ENCODE measurements at regions not wholly inside any gene's neighbourhood (a gene's known extent, or its start where the extent isn't known, plus 50 kb on each side); places are given as distances from the start of the nearest gene placed in this dataset.
A peak's percentile ranks its signal among the peaks of the same experiment; 100 is the strongest.
"Not testable (repeated sequence)": the region's sequence is repeated elsewhere in the genome, so short reads cannot be mapped to it uniquely, and the experiment has no call there.

DNA sequence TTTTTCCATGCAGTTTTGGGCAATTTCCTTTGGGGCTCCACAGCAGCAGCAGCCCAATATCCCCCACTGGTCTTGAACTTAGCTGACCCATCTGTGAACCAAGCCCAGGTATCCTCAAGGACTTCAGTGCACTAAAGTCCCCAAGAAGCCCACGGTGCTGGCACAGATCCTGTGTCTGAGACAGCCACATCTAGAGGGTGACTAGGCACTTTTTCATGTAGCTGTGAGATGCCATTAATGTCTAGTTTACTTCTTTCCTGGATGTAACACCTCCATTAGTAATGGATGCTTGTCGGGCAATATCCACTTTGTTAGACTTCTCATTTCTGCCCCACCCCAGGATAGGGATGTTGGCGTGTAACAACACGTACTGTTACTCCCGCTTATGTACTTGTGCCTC lies 117.9 kb downstream of the GPCPD1 start:
- DNase-seq, result no peak

DNA sequence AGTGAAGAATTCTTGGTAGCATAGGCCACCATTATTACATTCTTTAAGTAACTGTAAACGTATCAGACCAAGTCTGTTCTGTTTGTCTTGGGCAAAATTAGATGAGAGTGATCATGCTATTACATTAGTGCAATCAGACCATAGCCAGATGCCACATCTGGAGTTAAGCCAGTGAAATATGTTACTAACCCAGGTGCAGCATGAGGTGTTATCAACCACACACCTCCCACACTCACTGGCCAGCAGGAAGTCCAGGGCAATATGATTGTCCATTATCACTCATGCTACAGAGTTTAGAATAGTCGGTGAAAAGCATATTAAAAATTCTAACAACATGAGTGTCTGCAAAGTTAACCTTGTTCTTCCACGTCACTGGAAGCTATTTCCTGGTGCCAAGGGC lies 119.4 kb downstream of the GPCPD1 start:
- DNase-seq, result peak; percentile 9

DNA sequence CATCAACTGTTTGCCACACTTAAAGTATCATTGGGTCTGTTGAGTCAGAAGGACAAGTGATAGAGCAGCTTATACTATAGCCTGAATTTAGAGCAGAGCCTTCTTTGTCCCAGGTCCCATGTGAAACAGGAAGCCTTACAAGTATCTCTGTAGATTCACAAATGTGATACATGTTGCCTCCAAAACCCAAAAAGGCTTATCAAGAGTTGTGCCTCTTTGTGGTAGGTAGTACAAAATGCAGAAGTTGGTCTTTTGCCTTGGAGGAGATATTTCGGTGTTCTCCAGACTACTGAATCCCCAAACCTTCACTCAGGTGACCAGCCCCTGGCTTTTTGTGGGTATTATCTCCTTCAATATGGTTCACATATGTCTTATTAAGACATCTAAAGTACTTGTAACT lies 121.2 kb downstream of the GPCPD1 start:
- no peak for DNase-seq

DNA sequence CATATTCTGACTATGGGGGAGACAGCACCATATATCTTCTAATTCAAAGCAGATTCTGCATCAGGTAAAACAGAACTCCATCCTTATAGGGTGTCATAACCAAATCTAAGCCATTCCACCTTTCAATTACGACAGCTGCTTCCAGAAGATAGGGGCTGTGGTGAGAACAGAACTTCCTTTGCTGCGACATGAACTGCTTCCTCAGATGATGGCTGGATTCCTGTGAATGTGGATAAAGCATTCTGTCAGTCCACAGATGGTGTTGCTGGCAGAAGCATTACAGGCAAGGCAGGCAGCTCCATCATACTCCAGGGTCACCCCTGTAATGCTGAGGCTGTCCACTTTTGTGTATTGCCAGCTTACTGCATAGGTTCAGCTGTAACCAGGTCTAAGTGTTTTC lies 122.0 kb downstream of the GPCPD1 start:
- no peak for DNase-seq

DNA sequence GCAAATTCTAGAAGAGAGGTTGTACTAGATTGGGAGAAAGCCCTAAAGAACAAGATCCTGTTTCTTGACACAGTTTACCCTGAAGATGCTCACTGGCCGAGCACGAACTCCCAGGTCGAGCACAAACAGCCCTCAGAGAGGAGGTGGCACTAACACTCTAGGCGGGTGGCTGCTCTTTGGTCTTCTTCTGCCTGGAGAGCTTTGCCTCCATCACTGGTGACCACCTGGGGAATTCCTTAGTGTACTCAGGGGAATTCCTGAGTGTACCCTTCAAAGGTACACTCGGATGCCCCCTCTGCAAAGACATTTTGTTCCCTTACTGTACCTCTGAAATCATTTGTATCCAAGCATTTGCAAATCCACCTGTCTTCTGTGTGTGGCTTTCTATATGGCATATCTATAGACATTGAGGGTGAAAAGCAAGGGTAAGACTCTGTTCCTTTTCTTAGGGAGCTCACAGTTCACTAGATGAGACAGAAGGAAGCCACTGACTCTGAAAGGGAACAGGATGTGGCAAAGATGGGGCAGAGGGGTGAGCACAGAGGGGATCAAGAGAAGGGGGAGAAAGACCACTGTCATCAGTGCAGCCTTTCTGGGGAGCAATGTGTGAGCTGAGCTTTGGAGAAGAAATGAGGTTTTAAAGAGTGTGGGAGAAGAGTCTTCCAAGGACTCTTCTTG lies 124.3 kb downstream of the GPCPD1 start:
- no peak for DNase-seq

DNA sequence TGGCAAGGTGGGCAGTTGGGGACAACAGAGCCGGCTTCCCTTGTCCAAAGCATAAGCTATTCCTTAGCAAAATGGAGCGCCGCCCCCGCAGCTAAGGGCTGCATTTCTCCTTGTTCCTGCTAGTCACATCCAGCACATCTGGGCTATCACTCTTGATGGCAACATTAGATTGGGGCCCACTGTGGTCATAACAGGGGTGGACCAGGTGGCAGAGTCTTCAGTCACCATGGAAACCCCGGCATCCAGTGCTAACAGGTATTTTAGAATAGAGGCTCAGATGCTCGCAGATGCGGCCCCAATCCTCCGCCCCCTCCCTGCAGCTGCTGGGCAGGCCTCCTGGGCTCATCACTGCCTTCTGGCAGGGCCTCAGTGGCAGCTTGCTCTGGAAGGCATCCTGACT lies 125.9 kb downstream of the GPCPD1 start:
- DNase-seq, result no peak

DNA sequence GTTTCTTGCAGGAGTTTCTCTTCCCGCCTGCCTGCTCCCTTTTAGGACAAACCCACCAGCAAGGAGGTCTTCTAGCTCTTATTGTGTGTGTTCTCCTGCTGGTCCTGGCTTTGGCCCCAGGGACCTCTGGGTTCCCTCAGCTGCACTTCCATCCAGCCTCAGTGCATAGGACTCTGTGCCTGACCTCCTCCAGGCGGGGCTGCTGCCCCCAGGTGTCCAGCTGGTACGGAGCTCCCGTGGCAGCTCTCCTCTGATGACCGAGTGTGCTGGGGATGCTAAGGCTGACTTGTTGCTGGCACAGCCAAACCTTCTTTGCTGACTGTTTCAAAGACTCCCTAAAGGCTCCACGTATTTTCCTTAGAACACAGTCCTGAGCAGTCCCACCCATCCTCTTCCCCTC lies 126.5 kb downstream of the GPCPD1 start:
- no peak for DNase-seq

DNA sequence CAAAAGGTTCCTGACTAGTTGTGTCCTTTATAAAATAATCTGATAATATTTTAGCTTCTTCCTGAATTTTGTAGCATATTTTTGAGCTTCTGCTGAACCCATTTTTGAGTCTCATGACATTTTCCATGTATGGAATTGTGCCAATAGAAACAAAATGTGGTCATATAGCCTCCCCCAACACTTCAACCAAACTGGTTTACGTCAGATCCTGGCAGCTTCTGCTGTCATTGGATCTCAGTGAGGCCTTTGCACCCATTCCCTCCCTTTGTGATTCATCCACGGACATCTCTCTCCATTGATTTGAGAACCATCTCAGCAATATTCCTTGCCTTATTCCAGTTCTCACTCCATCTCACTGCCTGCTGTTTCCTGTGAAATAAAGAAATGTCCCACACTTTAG lies 128.0 kb downstream of the GPCPD1 start:
- no peak for DNase-seq

DNA sequence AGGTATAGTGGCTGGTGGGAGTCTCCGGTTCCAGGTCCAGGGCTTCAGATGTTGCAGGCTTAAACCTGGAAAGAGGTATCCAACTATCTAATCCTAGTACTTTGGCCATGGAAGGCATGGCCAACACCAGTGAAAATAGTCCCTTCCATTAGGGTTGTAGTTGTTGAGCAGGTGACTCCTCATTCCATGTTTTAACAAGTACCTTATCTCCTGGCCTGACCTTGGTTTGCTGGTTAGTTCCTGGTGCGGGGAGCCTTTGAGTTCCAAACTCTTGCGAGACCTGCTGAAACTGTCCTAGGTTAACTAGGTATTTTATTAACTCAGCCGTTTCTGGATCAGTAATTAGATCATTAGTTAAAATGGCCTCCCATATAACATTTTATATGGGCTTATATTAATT lies 128.9 kb downstream of the GPCPD1 start:
- no peak for DNase-seq

DNA sequence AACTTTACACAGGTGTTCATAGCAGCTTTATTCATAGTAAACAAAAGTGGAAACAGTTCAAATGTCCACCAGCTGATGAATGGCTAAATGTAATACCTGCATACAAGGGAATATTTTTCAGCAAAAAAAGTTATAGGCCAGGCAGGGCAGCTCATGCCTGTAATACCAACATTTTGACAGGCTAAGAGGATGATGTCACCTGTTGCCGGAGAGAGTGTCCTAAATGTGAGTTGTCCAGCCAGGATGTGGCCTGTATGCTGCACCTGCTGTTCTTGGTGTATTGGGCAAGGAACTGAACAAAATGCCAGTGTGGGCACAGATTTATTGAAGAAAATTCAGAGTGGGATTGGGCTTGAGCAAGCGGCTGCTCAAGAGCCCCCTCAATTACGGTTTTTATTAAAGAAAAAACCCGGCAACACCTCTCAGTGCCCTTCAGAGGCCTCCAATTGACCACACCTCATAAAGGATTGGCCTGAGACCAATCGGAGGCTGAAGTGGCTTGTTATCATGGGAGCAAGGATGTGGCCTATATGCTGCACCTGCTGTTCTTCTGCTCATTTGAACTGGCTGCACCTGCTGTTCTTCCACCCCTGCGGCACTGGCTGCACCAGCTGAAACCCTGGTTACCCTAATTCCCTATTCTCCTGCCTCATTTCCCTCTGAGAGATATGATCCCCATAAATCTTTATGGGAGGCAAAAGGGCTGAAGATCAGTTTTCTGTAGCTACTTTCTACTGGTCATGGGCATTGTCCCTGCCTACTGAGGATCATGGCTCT lies 129.8 kb downstream of the GPCPD1 start:
- peak; percentile 40 for DNase-seq

DNA sequence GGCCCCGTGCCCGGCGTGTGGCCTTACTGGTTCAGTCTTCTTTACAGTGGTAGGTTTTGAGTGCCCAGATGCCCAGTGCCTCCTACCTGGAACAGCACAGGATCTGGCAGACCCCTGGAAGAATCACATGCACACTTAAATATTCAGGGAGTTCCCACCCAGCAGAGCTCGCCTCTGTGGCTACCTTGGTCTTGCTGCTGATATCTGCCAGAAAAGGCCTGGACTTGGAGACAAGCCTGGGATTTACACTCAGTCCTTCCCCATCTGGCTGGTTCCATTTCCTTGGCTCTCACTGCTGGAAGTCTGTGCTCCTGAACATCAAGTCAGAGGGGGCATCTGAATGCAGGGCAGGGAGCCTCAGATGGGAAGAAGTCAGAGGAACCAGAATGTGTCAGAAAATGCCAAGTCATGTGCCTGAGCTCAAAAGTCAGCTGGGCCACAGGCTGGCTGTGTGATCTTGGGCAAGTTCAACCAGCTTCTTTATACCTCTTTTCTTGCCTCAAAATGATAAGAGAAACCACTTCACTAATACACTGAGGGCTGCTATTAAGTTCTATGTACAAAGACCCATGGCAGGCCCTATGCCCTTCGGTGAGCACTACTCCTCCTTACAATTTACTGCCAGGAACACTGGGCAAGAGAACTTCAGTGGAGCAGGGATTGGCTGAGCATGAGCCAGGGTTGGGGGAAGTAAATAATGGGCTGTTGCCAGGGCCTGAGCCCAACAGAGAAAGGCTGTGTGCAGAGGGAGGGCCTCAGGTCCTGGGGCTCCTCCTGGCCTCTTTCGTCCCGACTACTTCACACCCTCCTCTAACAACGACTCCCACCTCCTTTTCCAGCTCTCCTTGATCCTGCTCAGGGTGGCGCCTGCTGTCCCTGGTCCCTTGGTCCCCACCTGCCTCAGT lies 135.9 kb downstream of the GPCPD1 start:
- no peak for DNase-seq

DNA sequence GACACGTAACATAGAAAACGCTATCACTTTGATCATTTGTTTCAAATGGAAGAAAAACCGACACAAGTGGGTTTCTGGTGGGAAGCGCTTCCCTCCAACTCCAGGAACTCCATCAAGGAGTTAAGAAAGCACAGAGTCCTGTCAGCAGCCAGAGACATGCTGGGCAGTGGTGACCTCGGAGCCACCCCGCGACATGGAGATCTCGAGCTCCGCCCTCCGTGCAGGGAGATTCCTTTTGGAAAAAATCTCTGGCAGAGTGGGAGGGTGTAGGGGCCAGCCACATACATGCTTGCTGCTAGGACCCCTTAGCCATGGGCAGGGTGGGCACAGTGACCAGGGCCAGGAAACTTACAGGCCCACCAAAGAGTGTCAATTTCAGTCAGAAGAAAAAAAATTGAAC lies 138.9 kb downstream of the GPCPD1 start:
- DNase-seq, result not testable (repeated sequence)

DNA sequence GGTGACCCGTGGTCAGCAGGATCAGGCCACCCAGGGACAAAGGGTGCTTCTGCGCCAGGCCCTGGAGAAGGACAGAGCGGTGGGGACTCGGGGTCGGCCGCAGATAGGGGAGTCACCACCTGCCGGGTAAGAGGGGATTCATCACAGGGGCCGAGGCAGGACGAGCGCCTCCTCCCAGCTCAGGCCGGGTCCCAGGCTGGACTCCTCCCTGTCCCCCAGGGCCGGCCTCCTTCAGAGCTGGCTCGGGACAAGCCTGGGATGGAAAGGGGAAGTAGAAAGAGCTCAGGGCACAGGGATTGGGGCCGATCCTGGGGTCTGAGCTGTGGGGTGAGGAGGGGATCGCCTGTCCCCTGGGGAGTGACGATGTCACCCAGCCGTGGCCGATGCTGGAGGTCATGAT lies 139.4 kb downstream of the GPCPD1 start:
- DNase-seq, result no peak

DNA sequence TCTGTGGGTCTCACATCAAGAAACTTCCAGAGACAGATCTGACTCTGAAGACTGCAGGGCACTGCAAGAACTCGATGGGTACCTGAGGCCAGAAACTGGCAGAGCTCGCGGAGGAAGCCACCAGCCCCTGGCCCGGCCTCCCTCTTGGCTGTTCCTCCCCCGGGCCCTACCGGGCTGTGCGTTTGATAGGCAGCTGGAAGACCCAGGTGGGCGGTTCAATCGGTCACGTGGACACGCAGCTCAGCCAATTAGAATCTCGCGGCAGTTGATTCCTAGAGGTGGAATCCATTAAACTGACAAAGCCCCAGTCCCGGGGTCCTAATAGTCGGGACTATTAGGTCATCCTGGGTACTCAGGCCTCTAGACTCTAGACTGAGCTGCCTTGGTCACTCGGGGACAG lies 139.9 kb downstream of the GPCPD1 start:
- DNase-seq, result no peak

DNA sequence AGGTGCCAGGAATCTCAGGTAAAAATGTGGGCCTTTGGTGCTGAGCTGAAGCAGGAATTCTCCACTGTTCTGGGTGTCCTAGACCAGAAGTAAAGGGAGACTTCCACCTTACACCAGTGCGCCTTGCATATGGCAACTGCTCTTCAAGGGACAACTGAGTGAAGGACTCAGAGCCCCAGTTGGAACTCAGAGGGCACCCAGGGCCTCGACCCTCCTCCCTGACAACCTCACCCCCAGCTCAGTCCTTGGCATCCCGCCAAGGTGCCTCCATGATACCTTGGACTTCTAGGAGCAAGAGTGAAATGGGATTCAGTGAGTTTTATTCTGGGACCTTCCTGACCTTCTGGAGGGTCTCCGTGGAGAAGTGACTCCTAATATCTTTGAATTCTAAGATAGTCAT lies 140.3 kb downstream of the GPCPD1 start:
- DNase-seq, result no peak

DNA sequence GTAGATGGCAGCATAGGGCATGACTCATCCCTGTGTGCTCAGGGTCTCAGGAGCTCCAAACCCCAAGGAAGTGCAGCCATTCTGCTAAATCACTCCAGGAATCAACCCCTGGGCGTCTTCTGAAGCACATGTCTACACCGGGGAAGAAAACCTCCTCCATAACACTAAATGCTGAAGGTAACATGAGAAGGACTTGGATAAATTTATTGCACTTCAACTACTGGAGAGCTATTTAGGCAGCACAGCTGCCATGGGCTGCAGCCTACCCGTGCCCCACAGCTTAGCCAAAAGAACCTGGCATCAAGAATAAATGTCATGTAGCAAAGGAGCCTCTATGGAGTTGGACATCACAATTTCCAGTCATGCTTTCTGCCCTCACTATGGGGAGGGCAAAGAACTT lies 141.7 kb downstream of the GPCPD1 start:
- no peak for DNase-seq

DNA sequence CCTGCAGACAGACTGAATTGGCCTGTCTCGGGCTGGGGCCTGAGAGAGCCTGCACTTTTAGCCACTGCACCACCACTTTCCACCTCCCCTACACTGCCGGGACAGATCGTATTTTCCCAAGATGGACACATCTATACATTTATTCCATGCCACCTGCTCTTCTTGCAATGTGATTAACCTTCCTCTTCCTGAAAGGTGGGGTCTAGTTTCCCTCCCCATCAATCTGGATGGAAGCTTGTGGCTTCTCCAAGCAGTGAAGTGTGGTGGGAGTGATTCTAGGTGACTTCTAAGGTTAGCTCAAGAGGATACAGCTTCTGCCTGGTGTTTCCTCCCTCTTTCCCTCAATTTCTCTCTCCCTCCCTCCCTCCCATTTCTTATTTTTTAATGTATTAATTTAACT lies 143.7 kb downstream of the GPCPD1 start:
- DNase-seq, result no peak

DNA sequence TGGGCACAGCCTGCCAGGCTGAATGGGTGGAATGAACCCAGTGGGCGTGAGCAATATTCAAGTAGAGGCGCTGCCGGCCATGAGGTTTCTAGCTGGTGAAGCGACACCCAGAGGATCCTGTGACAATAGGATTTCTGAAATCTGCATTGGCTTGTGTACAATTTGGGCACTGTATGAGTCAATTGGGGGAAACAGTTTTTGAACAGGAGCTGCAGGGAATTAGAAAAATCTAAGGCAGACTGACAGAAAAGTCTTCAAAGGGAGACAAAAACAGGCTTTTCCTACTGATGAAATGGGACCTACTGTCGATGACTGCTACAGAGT lies 145.2 kb downstream of the GPCPD1 start:
- peak; percentile 9 for DNase-seq

DNA sequence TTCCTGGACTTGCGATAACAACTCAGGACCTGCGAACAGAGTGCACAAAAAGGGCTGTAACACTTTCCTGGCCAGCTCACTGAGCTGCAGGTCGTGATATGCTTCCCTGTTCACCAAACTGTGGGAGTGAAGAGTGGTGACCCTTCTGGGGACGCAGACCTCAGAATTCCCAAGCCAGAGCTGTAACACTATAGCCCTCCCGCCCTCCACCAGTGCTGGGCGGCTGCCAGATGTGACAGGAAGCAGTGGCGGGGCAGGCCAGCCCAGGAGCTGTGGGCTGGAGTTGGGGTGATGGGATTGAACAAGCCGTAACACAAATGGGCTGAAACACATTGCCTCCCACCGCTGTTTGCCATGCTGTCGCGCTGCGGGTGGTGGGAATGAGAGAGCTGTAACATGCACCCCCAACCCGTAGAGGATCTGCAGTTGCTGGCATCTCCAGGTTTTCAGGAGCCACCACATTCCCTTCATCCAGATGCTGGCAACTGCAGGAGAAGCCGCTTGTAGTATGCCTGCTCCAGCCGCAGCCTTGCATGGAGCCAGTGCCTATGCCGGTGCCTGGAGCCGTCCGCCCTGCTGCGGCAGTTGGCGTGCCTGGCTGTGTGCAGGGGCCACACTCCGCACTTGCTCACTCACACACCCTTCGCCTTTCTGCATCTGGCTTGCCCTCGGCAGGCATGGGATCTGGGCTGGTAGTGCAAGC lies 145.8 kb downstream of the GPCPD1 start:
- no peak for DNase-seq

DNA sequence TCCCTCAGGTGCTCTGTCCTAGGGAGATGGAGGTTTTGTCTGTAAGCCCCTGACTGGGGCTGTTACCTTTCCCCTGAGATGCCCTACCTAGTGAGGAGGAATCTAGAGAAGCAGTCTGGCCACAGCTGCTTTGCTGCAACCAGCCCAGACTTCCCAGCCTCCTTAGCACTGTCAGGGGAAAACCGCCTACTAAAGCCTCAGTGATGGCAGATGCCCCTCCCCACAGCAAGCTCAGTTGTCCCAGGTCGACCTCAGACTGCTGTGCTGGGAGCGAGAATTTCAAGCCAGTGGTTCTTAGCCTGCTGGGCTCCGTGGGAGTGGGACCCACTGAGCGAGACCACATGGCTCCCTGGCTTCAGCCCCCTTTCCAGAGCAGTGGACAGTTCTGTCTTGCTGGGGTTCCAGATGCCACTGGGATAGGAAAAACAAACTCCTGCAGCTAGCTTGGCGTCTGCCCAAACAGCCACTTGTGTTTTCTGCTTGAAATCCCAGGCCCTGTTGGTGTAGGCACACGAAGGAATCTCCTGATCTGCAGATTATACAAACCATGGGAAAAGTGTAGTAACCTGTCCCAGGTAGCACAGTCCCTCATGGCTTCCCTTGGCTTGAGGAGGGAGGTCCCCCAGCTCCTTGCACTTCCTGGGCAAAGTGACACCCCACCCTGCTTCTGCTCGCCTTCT lies 146.4 kb upstream of the PROKR2 start:
- no peak for DNase-seq

DNA sequence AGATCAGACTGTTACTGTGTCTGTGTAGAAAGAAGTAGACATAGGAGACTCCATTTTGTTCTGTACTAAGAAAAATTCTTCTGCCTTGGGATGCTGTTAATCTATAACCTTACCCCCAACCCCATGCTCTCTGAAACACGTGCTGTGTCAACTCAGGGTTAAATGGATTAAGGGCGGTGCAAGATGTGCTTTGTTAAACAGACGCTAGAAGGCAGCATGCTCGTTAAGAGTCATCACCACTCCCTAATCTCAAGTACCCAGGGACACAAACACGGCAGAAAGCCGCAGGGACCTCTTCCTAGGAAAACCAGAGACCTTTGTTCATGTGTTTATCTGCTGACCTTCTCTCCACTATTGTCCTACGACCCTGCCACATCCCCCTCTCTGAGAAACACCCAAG lies 137.0 kb upstream of the PROKR2 start:
- not testable (repeated sequence) for DNase-seq

DNA sequence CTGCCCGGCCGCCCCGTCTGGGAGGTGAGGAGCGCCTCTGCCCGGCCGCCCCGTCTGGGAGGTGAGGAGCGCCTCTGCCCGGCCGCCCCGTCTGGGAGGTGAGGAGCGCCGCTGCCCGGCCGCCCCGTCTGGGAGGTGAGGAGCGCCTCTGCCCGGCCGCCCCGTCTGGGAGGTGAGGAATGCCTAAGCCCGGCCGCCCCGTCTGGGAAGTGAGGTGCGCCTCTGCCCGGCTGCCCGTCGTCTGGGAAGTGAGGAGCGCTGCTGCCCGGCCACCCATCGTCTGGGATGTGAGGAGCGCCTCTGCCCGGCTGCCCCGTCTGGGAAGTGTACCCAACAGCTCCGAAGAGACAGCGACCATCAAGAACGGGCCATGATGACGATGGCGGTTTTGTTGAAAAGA lies 136.6 kb upstream of the PROKR2 start:
- DNase-seq, result not testable (repeated sequence)

DNA sequence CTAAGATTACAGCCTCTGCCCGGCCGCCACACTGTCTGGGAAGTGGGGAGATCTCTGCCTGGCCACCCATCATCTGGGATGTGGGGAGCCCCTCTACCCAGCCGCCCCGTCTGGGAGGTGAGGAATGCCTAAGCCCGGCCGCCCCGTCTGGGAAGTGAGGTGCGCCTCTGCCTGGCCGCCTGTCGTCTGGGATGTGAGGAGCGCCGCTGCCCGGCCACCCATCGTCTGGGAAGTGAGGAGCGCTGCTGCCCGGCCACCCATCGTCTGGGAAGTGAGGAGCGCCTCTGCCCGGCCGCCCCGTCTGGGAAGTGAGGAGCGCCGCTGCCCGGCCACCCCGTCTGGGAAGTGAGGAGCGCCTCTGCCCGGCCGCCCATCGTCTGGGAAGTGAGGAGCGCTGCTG lies 135.9 kb upstream of the PROKR2 start:
- not testable (repeated sequence) for DNase-seq
